HepG2 (cell line): ENCODE measurements at regions not wholly inside any gene's neighbourhood (a gene's known extent, or its start where the extent isn't known, plus 50 kb on each side); places are given as distances from the start of the nearest gene placed in this dataset.

Experiments used
- DR1 ChIP-seq: sonication (generic); formaldehyde crosslinking; IDR thresholded peaks from 2 replicates; pipeline ENCODE4 v1.8.0; 2021; ENCODE audit warnings: mild to moderate bottlenecking, missing genetic modification reagents, inconsistent platforms
- EED ChIP-seq: sonication (generic); formaldehyde crosslinking; IDR thresholded peaks from 2 replicates; pipeline ENCODE4 v1.5.0; 2020; ENCODE audit warnings: mild to moderate bottlenecking, missing genetic modification reagents
- FOXA1 ChIP-seq, 2 experiments: fragments of 450-650 bp in 1 of 2; sonication (generic) in 1 of 2; formaldehyde crosslinking in 1 of 2; IDR thresholded peaks; 2 replicates each; pipeline versions ENCODE4 v1.4.0 to v1.6.1; 2016 to 2020; ENCODE audit warnings: missing genetic modification reagents in 1 of 2
- ISL2 ChIP-seq: sonication (generic); formaldehyde crosslinking; IDR thresholded peaks from 2 replicates; pipeline ENCODE4 v1.5.0; 2020; ENCODE audit warnings: missing genetic modification reagents
- MAX ChIP-seq: IDR thresholded peaks from 2 replicates; pipeline ENCODE4 v1.6.1; 2012; ENCODE audit warnings: inconsistent platforms
- RBM39 ChIP-seq: fragments of 200-400 bp; formaldehyde crosslinking; IDR thresholded peaks from one replicate; pipeline ENCODE4 v1.6.1; 2018; ENCODE audit warnings: antibody characterized with exemption, mild to moderate bottlenecking, low read depth, low read length; ENCODE audit not compliant: poor library complexity, severe bottlenecking
- RCOR2 ChIP-seq: IDR thresholded peaks from 2 replicates; pipeline ENCODE4 v1.6.1; 2016; ENCODE audit warnings: missing biosample characterization, missing genetic modification reagents
- REL ChIP-seq: sonication (generic); formaldehyde crosslinking; conservative IDR thresholded peaks from 2 replicates; pipeline ENCODE4 v1.8.0; 2022; ENCODE audit warnings: mild to moderate bottlenecking, missing genetic modification reagents, moderate library complexity
- SCMH1 ChIP-seq: sonication (generic); formaldehyde crosslinking; IDR thresholded peaks from 2 replicates; pipeline ENCODE4 v1.9.0; 2021; ENCODE audit warnings: missing genetic modification reagents, mild to moderate bottlenecking, borderline replicate concordance
- SOX13 ChIP-seq, 3 experiments: fragments of 450-650 bp in 1 of 3; sonication (generic) in 1 of 3; formaldehyde crosslinking in 1 of 3; IDR thresholded peaks in 2 of 3; conservative IDR thresholded peaks in 1 of 3; 2 replicates each; pipeline versions ENCODE4 v1.5.0 to v1.6.1; 2016 to 2020; ENCODE audit warnings: antibody characterized with exemption in 1 of 3, mild to moderate bottlenecking in 1 of 3, missing compliant biosample characterization in 1 of 3, missing genetic modification reagents in 1 of 3, moderate library complexity in 1 of 3
- SRY ChIP-seq: sonication (generic); formaldehyde crosslinking; IDR thresholded peaks from 2 replicates; pipeline ENCODE4 v1.8.0; 2022; ENCODE audit warnings: mild to moderate bottlenecking, missing genetic modification reagents
- STAT6 ChIP-seq: sonication (generic); formaldehyde crosslinking; IDR thresholded peaks from 2 replicates; pipeline ENCODE4 v1.4.0; 2020; ENCODE audit warnings: missing genetic modification reagents, mild to moderate bottlenecking, borderline replicate concordance
- ZFP36 ChIP-seq: fragments of 150-350 bp; IDR thresholded peaks from 2 replicates; pipeline ENCODE4 v1.6.1; 2018; ENCODE audit warnings: borderline replicate concordance, low read length, low read depth; ENCODE audit not compliant: partially characterized antibody
- ZFP41 ChIP-seq: sonication (generic); formaldehyde crosslinking; IDR thresholded peaks from 2 replicates; pipeline ENCODE4 v1.4.0; 2020; ENCODE audit warnings: mild to moderate bottlenecking, missing genetic modification reagents, borderline replicate concordance
- ZNF10 ChIP-seq: sonication (generic); formaldehyde crosslinking; IDR thresholded peaks from 2 replicates; pipeline ENCODE4 v1.4.0; 2020; ENCODE audit warnings: mild to moderate bottlenecking, low read depth, missing genetic modification reagents, borderline replicate concordance
- ZNF136 ChIP-seq: sonication (generic); formaldehyde crosslinking; IDR thresholded peaks from 2 replicates; pipeline ENCODE4 v1.8.1; 2022; ENCODE audit warnings: low read depth, mild to moderate bottlenecking, moderate library complexity, missing genetic modification reagents
- ZNF546 ChIP-seq: sonication (generic); formaldehyde crosslinking; conservative IDR thresholded peaks from 2 replicates; pipeline ENCODE4 v1.8.1; 2023; ENCODE audit warnings: mild to moderate bottlenecking, missing genetic modification reagents
- ZNF550 ChIP-seq: sonication (generic); formaldehyde crosslinking; IDR thresholded peaks from 2 replicates; pipeline ENCODE4 v1.4.0; 2020; ENCODE audit warnings: mild to moderate bottlenecking, missing genetic modification reagents, borderline replicate concordance
- ZNF569 ChIP-seq: sonication (generic); formaldehyde crosslinking; IDR thresholded peaks from 2 replicates; pipeline ENCODE4 v1.5.0; 2020; ENCODE audit warnings: mild to moderate bottlenecking, missing genetic modification reagents, moderate library complexity, borderline replicate concordance
- ZNF577 ChIP-seq: sonication (generic); formaldehyde crosslinking; IDR thresholded peaks from 2 replicates; pipeline ENCODE4 v1.4.0; 2020; ENCODE audit warnings: mild to moderate bottlenecking, low read depth, missing genetic modification reagents, borderline replicate concordance
- ZNF580 ChIP-seq: IDR thresholded peaks from 2 replicates; pipeline ENCODE4 v1.6.1; 2016; ENCODE audit warnings: low read depth, borderline replicate concordance
- ZNF598 ChIP-seq: sonication (generic); formaldehyde crosslinking; IDR thresholded peaks from 2 replicates; pipeline ENCODE4 v1.5.1; 2020; ENCODE audit warnings: mild to moderate bottlenecking, missing genetic modification reagents, borderline replicate concordance
- ZNF614 ChIP-seq: IDR thresholded peaks from 2 replicates; pipeline ENCODE4 v1.6.1; 2018; ENCODE audit warnings: missing biosample characterization, missing genetic modification reagents, inconsistent platforms, borderline replicate concordance
- ZSCAN5A ChIP-seq: sonication (generic); formaldehyde crosslinking; IDR thresholded peaks from 2 replicates; pipeline ENCODE4 v1.8.0; 2022; ENCODE audit warnings: mild to moderate bottlenecking, missing genetic modification reagents, borderline replicate concordance

GRCh38 chr17:72422505-72423285 is 301.9 kb downstream of the SOX9 start (continued):
- TF ChIP-seq ZSCAN5A (CRISPR knock-in tag) (peak; percentile 48; the same call in 1 of the 2 replicates), MAX (peak; percentile 82), ZFP36 (no peak), ZNF580 (peak; percentile 85; the same call in 1 of the 2 replicates), ZNF546 (no peak), ZNF136 (CRISPR knock-in tag) (0 out of 2 replicates have a peak, but pooled peaks have one; percentile 66), ZNF614 (CRISPR knock-in tag) (peak; percentile 86), REL (CRISPR knock-in tag) (no peak), ZFP41 (no peak), SOX13 (IDR thresholded peaks at IDR 0.05) (no peak), SOX13 (CRISPR knock-in tag; conservative IDR thresholded peaks at IDR 0.05 in 1 of 2, IDR thresholded peaks at IDR 0.05 in 1 of 2) (peak in 1 of 2 experiments; percentile 40; a peak in 1 of 4 replicates), ZNF550 (CRISPR knock-in tag) (no peak), ZNF10 (CRISPR knock-in tag) (no peak), RCOR2 (peak; percentile 93), SCMH1 (CRISPR knock-in tag) (no peak), SRY (CRISPR knock-in tag) (peak; percentile 81; the same call in 1 of the 2 replicates), STAT6 (CRISPR knock-in tag) (peak; percentile 78; the same call in 1 of the 2 replicates), FOXA1 (IDR thresholded peaks at IDR 0.05) (no peak), FOXA1 (CRISPR knock-in tag; IDR thresholded peaks at IDR 0.05) (0 out of 2 replicates have a peak, but pooled peaks have one; percentile 17), EED (CRISPR knock-in tag) (no peak), RBM39 (peak; percentile 28), ISL2 (CRISPR knock-in tag) (0 out of 2 replicates have a peak, but pooled peaks have one; percentile 30), DR1 (no peak), ZNF577 (CRISPR knock-in tag) (no peak), ZNF569 (CRISPR knock-in tag) (no peak), ZNF598 (CRISPR knock-in tag) (peak; percentile 93; the same call in 1 of the 2 replicates)
